Astrocyte (in vitro differentiated cells and primary cell): ENCODE measurements at regions not wholly inside any gene's neighbourhood (a gene's known extent, or its start where the extent isn't known, plus 50 kb on each side); places are given as distances from the start of the nearest gene placed in this dataset.

Experiments
- EZH2 ChIP-seq: IDR thresholded peaks from 2 replicates; pipeline ENCODE4 v1.6.1; 2012; ENCODE audit warnings: mild to moderate bottlenecking, low read length, inconsistent platforms; ENCODE audit not compliant: insufficient read depth
- TF ChIP-seq, protein P1 (sequence below): IDR thresholded peaks from 2 replicates; pipeline ENCODE4 v1.5.1; 2011; ENCODE audit warnings: low read depth, mild to moderate bottlenecking, inconsistent platforms, low read length, moderate library complexity; ENCODE audit not compliant: insufficient read depth

DNA sequence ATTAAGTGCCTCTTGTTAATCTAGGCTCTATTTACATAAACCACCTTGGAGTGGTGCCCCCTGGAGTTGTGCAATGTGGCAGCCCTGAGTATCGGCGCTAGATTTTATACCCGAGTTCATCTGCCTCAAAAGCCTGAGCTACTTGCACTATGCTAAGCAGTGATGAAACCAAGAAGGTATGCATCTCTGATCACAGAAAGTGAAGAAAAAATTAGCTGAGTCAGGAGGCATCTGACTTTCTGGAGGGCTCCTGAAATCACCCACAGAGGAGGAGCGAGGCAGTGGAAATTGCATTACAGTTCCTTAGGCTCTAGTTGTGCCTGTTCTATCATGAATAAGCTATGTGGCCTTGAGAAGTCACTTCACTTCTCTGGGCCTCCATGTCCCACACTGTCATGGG is 80.3 kb upstream of the PSMD7 start:
- TF ChIP-seq, protein P1, sequence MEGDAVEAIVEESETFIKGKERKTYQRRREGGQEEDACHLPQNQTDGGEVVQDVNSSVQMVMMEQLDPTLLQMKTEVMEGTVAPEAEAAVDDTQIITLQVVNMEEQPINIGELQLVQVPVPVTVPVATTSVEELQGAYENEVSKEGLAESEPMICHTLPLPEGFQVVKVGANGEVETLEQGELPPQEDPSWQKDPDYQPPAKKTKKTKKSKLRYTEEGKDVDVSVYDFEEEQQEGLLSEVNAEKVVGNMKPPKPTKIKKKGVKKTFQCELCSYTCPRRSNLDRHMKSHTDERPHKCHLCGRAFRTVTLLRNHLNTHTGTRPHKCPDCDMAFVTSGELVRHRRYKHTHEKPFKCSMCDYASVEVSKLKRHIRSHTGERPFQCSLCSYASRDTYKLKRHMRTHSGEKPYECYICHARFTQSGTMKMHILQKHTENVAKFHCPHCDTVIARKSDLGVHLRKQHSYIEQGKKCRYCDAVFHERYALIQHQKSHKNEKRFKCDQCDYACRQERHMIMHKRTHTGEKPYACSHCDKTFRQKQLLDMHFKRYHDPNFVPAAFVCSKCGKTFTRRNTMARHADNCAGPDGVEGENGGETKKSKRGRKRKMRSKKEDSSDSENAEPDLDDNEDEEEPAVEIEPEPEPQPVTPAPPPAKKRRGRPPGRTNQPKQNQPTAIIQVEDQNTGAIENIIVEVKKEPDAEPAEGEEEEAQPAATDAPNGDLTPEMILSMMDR: no peak
- no peak for TF ChIP-seq EZH2
